GM12878 (cell line): ENCODE measurements at regions not wholly inside any gene's neighbourhood (a gene's known extent, or its start where the extent isn't known, plus 50 kb on each side); places are given as distances from the start of the nearest gene placed in this dataset.
A peak's percentile ranks its signal among the peaks of the same experiment; 100 is the strongest.

Source experiments
- ATAC-seq: fragments of 200-7000 bp; cut with Tn5 transposase; 3 replicates; pipeline ENCODE4 v1.9.1; 2020; ENCODE audit warnings: mild to moderate bottlenecking, moderate library complexity
- BruUV-seq: library from RNA; stranded (reverse); fragments of 400-500 nt; replicated peaks from 2 replicates; lab custom pipeline; 2021; lab: Mats Ljungman, UMichigan
- CTCF ChIA-PET: fragments of 300-600 bp; sonication (Branson Sonifier 250); formaldehyde crosslinking; extraction: SDS; loops from one replicate; lab custom pipeline; 2021; ENCODE audit warnings: inconsistent platforms; lab: Yijun Ruan, JAX
- POLR2A ChIA-PET: fragments of 350-600 bp; formaldehyde crosslinking; extraction: SDS; loops from one replicate; lab custom pipeline; 2021; ENCODE audit warnings: inconsistent platforms; lab: Charles Lee
- RAD21 ChIA-PET: fragments of 300-600 bp; sonication (Branson Sonifier 250); formaldehyde crosslinking; loops from one replicate; lab custom pipeline; 2023; ENCODE audit warnings: antibody characterized with exemption; ENCODE audit not compliant: unreplicated experiment; lab: Charles Lee
- SMC1A ChIA-PET: fragments of 300-600 bp; sonication (Branson Sonifier 250); formaldehyde crosslinking; loops from one replicate; lab custom pipeline; 2023; ENCODE audit not compliant: unreplicated experiment, uncharacterized antibody; lab: Charles Lee
- DNase-seq: peaks from one replicate; pipeline ENCODE4 v3.0.0-alpha.2; 2011; ENCODE audit warnings: low read depth, low spot score
- FAIRE-seq: peaks from 3 replicates; lab custom pipeline; 2011; peaks lifted over from hg19 to GRCh38; lab: Jason Lieb, UNC
- H2AFZ ChIP-seq: 2 replicates; pipeline ENCODE4 v1.6.0; 2011; ENCODE audit warnings: low read depth, low read length, control low read depth; ENCODE audit not compliant: control insufficient read depth
- H3K27ac ChIP-seq: 2 replicates; pipeline ENCODE4 v1.5.1; 2011; ENCODE audit warnings: control low read depth; ENCODE audit not compliant: control insufficient read depth, insufficient read depth
- H3K27me3 ChIP-seq, 2 experiments: replicated peaks in 1 of 2; 2 replicates each; pipeline versions ENCODE4 v1.6.0 to v1.6.1; 2011; ENCODE audit warnings: low read length in 1 of 2; ENCODE audit not compliant: control insufficient read depth in 2 of 2, insufficient read depth in 2 of 2
- H3K36me3 ChIP-seq, 2 experiments: 2 replicates each; pipeline ENCODE4 v1.5.1; 2011; ENCODE audit warnings: low read length in 1 of 2; ENCODE audit not compliant: control insufficient read depth in 2 of 2, insufficient read depth in 2 of 2
- H3K4me1 ChIP-seq: 2 replicates; pipeline ENCODE4 v1.6.1; 2011; ENCODE audit warnings: mild to moderate bottlenecking, low read length, moderate library complexity, mixed read lengths; ENCODE audit not compliant: control insufficient read depth, insufficient read depth
- H3K4me2 ChIP-seq: 2 replicates; pipeline ENCODE4 v1.6.0; 2011; ENCODE audit warnings: control low read depth; ENCODE audit not compliant: control insufficient read depth, insufficient read depth
- H3K4me3 ChIP-seq: fragments of 200-600 bp; sonication (generic); 2 replicates; pipeline ENCODE4 v1.5.1; 2016
- H3K79me2 ChIP-seq: 2 replicates; pipeline ENCODE4 v1.6.0; 2011; ENCODE audit warnings: low read length; ENCODE audit not compliant: control insufficient read depth, insufficient read depth
- H3K9ac ChIP-seq: 2 replicates; pipeline ENCODE4 v1.8.0; 2011; ENCODE audit warnings: low read length, control low read depth, mixed read lengths; ENCODE audit not compliant: control insufficient read depth, insufficient read depth
- H3K9me3 ChIP-seq: replicated peaks from 3 replicates; pipeline ENCODE4 v1.5.1; 2011; ENCODE audit warnings: mild to moderate bottlenecking, low read length; ENCODE audit not compliant: control insufficient read depth, insufficient read depth
- H4K20me1 ChIP-seq: 2 replicates; pipeline ENCODE4 v1.6.0; 2011; ENCODE audit not compliant: control insufficient read depth, insufficient read depth
- BMI1 ChIP-seq: fragments of 450-650 bp; IDR thresholded peaks from 2 replicates; pipeline ENCODE4 v1.6.1; 2016; ENCODE audit warnings: mild to moderate bottlenecking, moderate library complexity, borderline replicate concordance
- BRCA1 ChIP-seq: IDR thresholded peaks from 2 replicates; pipeline ENCODE4 v1.6.1; 2011; ENCODE audit warnings: low read depth, low read length, improper control_type of control experiment
- FOXK2 ChIP-seq: fragments of 450-650 bp; IDR thresholded peaks from 2 replicates; pipeline ENCODE4 v1.6.1; 2017; ENCODE audit warnings: mild to moderate bottlenecking, moderate library complexity
- FOXM1 ChIP-seq: IDR thresholded peaks from 2 replicates; pipeline ENCODE4 v1.6.1; 2012; ENCODE audit warnings: low read depth, mild to moderate bottlenecking, inconsistent platforms, low read length, moderate library complexity
- KAT2A ChIP-seq: conservative IDR thresholded peaks from 2 replicates; pipeline ENCODE4 v1.6.1; 2011; ENCODE audit warnings: low read depth, low read length; ENCODE audit not compliant: control insufficient read depth
- MTA2 ChIP-seq: fragments of 450-650 bp; IDR thresholded peaks from 2 replicates; pipeline ENCODE4 v1.6.1; 2016; ENCODE audit warnings: low read depth, mild to moderate bottlenecking, moderate library complexity
- NFIC ChIP-seq: IDR thresholded peaks from 2 replicates; pipeline ENCODE4 v1.6.1; 2012; ENCODE audit warnings: low read depth, mild to moderate bottlenecking, inconsistent platforms, low read length, moderate library complexity
- NR2C2 ChIP-seq: IDR thresholded peaks from 2 replicates; pipeline ENCODE4 v1.6.1; 2011; ENCODE audit warnings: borderline replicate concordance, low read depth; ENCODE audit not compliant: control insufficient read depth, insufficient read length
- RBBP5 ChIP-seq: fragments of 200-600 bp; sonication (generic); conservative IDR thresholded peaks from 2 replicates; pipeline ENCODE4 v1.6.1; 2016
- ZSCAN29 ChIP-seq: fragments of 450-650 bp; IDR thresholded peaks from 2 replicates; pipeline ENCODE4 v1.6.1; 2017; ENCODE audit warnings: mild to moderate bottlenecking, moderate library complexity
- whole genome bisulfite sequencing: methylation state at CpG from one replicate; pipeline ENCODE4 v1.1.6; 2016; ENCODE audit warnings: low lambda C conversion rate; ENCODE audit not compliant: insufficient replicate concordance, insufficient coverage; ENCODE audit errors: missing lambda C conversion rate; 5-methylcytosine and 5-hydroxymethylcytosine counted together
- in situ Hi-C: fragments of 300-500 bp; cut with MboI; formaldehyde crosslinking; loops from 9 replicates; pipeline ENCODE4 v1.14.3; 2018; ENCODE audit warnings: mixed read lengths
- intact Hi-C: fragments of 100-400 bp; cut with micrococcal nuclease; formaldehyde crosslinking; loops from one replicate; pipeline ENCODE4 v1.14.2; 2022; ENCODE audit not compliant: unreplicated experiment

DNA sequence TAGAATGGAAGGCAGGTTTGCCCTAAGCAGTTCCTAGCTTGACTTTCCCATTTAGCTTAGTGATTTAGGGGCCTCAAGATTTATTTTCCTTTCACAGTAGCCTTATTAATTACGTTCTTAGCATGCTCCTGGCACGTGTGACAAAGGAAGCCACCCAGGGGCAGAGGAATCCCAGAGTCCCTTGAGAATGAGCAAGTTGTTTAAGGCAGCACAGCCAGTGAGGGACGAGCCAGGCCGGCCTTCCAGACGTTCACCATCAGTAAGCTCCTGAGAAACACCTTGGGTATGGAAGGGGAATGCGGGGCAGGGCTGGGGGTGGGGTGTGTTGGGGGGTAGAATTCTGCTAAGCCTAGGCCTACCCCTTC, 76.3 kb downstream of the SOWAHC start:
- Histone ChIP-seq H4K20me1 (no peaks in the 10 kb centered on the region), H3K79me2 (no peaks in the 10 kb centered on the region), H3K4me1 (no peaks in the 10 kb centered on the region), H3K27ac (no peak overlapping the region), H3K36me3 (no peaks in the 10 kb centered on the region), H3K9ac (no peak overlapping the region), H3K9me3 (no peaks in the 10 kb centered on the region; the same call in 1 of the 3 replicates), H3K4me2 (no peak overlapping the region), H3K4me3 (no peak overlapping the region), H3K27me3 (no peaks in the 10 kb centered on the region), H2AFZ (no peak overlapping the region)
- SMC1A ChIA-PET, result no interaction called here
- no peak for DNase-seq
- ATAC-seq, result no peak
- intact Hi-C loops (no loop called here), in situ Hi-C loops (no loop called here)
- no peak for TF ChIP-seq NR2C2
- no peak for TF ChIP-seq ZSCAN29
- TF ChIP-seq MTA2, result no peak
- no peak for TF ChIP-seq BRCA1
- TF ChIP-seq NFIC, result no peak
- POLR2A ChIA-PET, result no interaction called here
- CTCF ChIA-PET, result interaction anchor here (1.1 kb wide), 1 partner anchor 144 kb away, joined by 4 read pairs; no protein-coding TSS in a partner anchor
- no peak for FAIRE-seq
- 23% methylated on average over 6 of the region's 6 CpGs for WGBS
- BruUV-seq, result no TSS peak
- RAD21 ChIA-PET, result no interaction called here

DNA sequence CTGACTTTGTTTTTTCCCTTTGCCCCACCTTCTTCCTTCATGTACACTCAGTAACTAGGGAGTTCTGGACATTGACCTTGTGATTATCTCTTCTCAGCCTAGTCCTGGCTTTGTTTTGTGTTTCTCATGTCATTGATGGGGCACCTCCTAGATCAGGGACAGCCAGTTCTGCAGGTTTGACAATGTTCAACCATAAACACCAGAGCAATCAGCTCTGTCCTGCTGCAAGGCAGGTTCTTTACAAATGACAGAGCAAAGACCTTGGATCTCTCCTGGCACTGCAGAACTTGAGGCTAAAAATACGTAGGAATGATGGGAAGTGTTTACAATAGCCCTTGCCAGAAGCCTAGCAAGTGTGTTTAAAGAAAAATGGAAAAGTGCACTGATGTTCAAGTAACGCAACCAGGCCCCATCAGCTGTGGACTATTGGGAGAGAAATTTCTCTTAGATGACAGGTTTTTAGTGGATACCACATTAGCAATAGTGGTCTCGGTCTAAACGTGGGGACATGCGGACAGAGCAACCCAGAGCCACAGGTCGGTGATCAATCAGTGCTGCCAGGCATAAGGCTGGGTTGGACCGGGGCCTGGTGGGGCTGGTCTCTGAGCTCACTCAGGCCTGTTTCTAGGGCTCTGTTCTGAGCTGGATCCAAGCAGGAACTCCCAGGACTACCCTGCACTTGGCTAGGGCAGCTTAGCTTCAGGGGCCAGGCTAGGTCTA, 76.8 kb downstream of the SOWAHC start:
- H3K4me2 ChIP-seq, result no peak overlapping the region
- ChIA-PET RAD21 (no interaction called here), SMC1A (no interaction called here), POLR2A (no interaction called here), CTCF (no interaction called here)
- in situ Hi-C loops, result no loop called here
- no peak for ATAC-seq
- no peaks in the 10 kb centered on the region for H3K4me1 ChIP-seq
- H3K4me3 ChIP-seq, result no peak overlapping the region
- H3K9me3 ChIP-seq, result no peaks in the 10 kb centered on the region; the same call in 1 of the 3 replicates
- intact Hi-C loops, result no loop called here
- no peak overlapping the region for H3K9ac ChIP-seq
- FAIRE-seq, result no peak
- no peaks in the 10 kb centered on the region for H3K36me3 ChIP-seq
- no peaks in the 10 kb centered on the region for H3K79me2 ChIP-seq
- no peaks in the 10 kb centered on the region for H4K20me1 ChIP-seq
- H3K27me3 ChIP-seq, result no peaks in the 10 kb centered on the region
- no peak for TF ChIP-seq BMI1
- TF ChIP-seq FOXK2, result 0 out of 2 replicates have a peak, but pooled peaks have one; percentile 13
- no peak for TF ChIP-seq KAT2A
- no peak for TF ChIP-seq ZSCAN29
- TF ChIP-seq FOXM1, result no peak
- TF ChIP-seq RBBP5, result no peak
- no peak overlapping the region for H2AFZ ChIP-seq
- DNase-seq, result no peak
- BruUV-seq, result no TSS peak
- no peak overlapping the region for H3K27ac ChIP-seq
- 39% methylated on average over 7 of the region's 7 CpGs for WGBS
